ENCODE measurements at regions not wholly inside any gene's neighbourhood (a gene's known extent, or its start where the extent isn't known, plus 50 kb on each side); places are given as distances from the start of the nearest gene placed in this dataset.
"Not testable (repeated sequence)": the region's sequence is repeated elsewhere in the genome, so short reads cannot be mapped to it uniquely, and the experiment has no call there.

GRCh38 chr3:145490088-145491048, 670.6 kb downstream of the PLOD2 start:
- ChIA-PET POLR2A (no interaction called here), CTCF (interaction anchor here (0.8 kb wide), 1 partner anchor 15 kb away, joined by 3 read pairs; no protein-coding TSS in a partner anchor)
- H3K27ac Mint-ChIP-seq = no peak overlapping the region
- DNase-seq (no peak), ATAC-seq (no peak)
- no peaks in the 10 kb centered on the region for H3K4me1 Mint-ChIP-seq
- intact Hi-C loops (cut with DNase I, micrococcal nuclease) = no loop called here
- H3K36me3 Mint-ChIP-seq (ENCODE audit: low read depth) = no peaks in the 10 kb centered on the region
- no peaks in the 10 kb centered on the region for H3K27me3 Mint-ChIP-seq
- no peak overlapping the region for H3K4me3 Mint-ChIP-seq
- H3K9me3 Mint-ChIP-seq (ENCODE audit: low read depth) = peaks cover 2% of the 10 kb centered on the region

DNA sequence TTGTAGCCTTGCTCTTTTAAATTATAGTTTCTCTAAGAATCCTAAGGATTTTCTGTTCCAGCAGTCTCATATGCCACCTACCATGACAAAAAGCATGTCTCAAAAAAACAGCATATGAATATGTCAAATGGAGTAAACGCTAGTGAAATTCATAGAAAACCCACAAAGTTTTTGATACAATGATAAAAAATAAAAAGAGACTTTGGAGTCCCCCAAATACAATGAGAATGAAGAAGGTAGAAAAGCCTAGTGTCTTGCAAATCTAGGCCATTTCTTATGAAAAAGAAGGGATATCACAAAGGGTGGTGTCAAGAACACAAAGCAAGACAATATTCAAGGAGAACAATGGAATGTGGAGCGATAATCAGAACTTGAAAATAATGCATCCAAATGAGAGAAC, 668.5 kb downstream of the PLOD2 start:
- H3K27me3 Mint-ChIP-seq = no peaks in the 10 kb centered on the region
- CTCF ChIA-PET = no interaction called here

DNA sequence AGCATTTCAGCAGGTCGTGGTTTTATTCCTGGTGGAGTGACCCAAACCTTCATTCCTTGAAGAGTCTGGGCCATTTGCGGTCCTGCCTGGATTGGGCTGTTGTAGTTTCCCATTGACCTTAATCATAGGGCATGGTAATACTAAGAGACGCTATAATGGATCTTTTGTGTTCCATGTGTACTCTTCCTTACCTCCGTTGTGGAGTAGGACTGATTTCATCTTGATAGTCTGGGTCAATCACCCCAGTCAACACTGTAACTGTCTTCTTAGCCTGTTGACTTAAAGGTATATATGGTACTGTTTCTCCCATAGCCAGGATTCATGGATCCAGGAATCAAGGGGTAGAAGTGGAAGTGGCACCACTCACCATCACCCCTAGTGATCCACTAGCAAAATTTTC, 643.6 kb downstream of the PLOD2 start:
- H3K27me3 Mint-ChIP-seq; H3K27ac Mint-ChIP-seq; H3K4me1 Mint-ChIP-seq; H3K4me3 Mint-ChIP-seq; H3K9me3 Mint-ChIP-seq (ENCODE audit: low read depth); H3K36me3 Mint-ChIP-seq (ENCODE audit: low read depth); intact Hi-C loops (cut with DNase I, micrococcal nuclease); ATAC-seq; CTCF ChIA-PET; POLR2A ChIA-PET; DNase-seq: not testable (repeated sequence)

More for the DNA sequence above, 668.5 kb downstream of the PLOD2 start:
- DNase-seq (no peak), ATAC-seq (no peak)
- H3K9me3 Mint-ChIP-seq (ENCODE audit: low read depth) = peaks cover 2% of the 10 kb centered on the region
- intact Hi-C loops (cut with DNase I, micrococcal nuclease) = no loop called here
- no peak overlapping the region for H3K27ac Mint-ChIP-seq
- H3K36me3 Mint-ChIP-seq (ENCODE audit: low read depth) = no peaks in the 10 kb centered on the region
- no peak overlapping the region for H3K4me3 Mint-ChIP-seq
- POLR2A ChIA-PET = no interaction called here
- H3K4me1 Mint-ChIP-seq = no peaks in the 10 kb centered on the region

DNA sequence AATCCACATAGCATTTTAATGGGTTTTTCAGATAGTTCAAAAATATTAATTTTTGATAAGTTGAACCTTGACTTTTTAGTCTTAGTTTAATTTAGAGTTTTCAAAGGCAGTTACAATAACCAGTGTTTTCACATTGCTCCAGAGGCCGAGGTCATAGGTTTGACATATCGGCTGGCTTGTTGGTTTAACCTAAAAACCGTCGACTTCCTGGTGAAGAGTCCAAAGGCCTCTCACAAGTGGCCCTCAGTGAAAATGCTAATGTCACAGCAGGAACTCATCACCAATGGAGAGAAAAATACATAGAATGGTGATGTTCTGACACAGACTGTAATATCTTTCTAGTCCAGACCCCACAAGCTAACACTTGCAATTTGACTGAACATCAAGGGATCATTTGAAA, 642.3 kb downstream of the PLOD2 start:
- H3K9me3 Mint-ChIP-seq (ENCODE audit: low read depth) = no peaks in the 10 kb centered on the region
- no peak overlapping the region for H3K4me3 Mint-ChIP-seq
- no peaks in the 10 kb centered on the region for H3K27me3 Mint-ChIP-seq
- DNase-seq = no peak
- H3K4me1 Mint-ChIP-seq = no peaks in the 10 kb centered on the region
- ChIA-PET POLR2A (no interaction called here), CTCF (no interaction called here)
- H3K36me3 Mint-ChIP-seq (ENCODE audit: low read depth) = no peaks in the 10 kb centered on the region
- no peak overlapping the region for H3K27ac Mint-ChIP-seq
- no peak for ATAC-seq
- intact Hi-C loops (cut with DNase I, micrococcal nuclease) = no loop called here

GRCh38 chr3:145519398-145520047, 641.5 kb downstream of the PLOD2 start:
- Mint-ChIP-seq H3K27ac (no peak overlapping the region), H3K27me3 (no peaks in the 10 kb centered on the region), H3K4me3 (no peak overlapping the region), H3K4me1 (no peaks in the 10 kb centered on the region), H3K9me3 (ENCODE audit: low read depth) (no peaks in the 10 kb centered on the region), H3K36me3 (ENCODE audit: low read depth) (no peaks in the 10 kb centered on the region)
- ATAC-seq = no peak
- POLR2A ChIA-PET = no interaction called here
- intact Hi-C loops (cut with DNase I, micrococcal nuclease) = no loop called here
- CTCF ChIA-PET = interaction anchor here (0.9 kb wide), 1 partner anchor 10 kb away, joined by 3 read pairs; no protein-coding TSS in a partner anchor
- DNase-seq = no peak

DNA sequence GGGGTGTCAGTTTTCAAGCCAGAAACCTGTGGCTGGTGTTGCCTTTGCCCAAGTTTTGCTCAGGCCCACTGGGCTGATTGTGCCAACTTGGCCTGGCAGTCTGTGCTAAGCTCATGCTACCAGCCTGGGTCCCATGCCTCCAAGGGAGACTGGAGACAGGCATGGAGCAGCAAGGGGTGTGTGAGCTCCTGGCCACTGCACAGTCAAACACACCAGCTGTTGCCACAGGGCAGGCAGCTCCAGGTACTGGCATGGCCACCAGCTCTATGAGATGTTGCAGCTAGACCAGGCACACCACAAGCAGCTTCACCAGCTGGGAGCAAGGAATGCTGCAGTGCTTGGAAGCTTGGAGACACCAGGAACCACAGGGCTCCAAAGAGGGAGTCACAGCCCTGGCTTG, 638.8 kb downstream of the PLOD2 start:
- Mint-ChIP-seq H3K4me3 (no peak overlapping the region), H3K9me3 (ENCODE audit: low read depth) (peaks cover 3% of the 10 kb centered on the region), H3K4me1 (no peaks in the 10 kb centered on the region), H3K27me3 (no peaks in the 10 kb centered on the region), H3K27ac (no peak overlapping the region), H3K36me3 (ENCODE audit: low read depth) (no peaks in the 10 kb centered on the region)
- no peak for ATAC-seq
- no peak for DNase-seq
- intact Hi-C loops (cut with DNase I, micrococcal nuclease) = no loop called here
- ChIA-PET CTCF (no interaction called here), POLR2A (interaction anchor here (0.6 kb wide), 1 partner anchor 263 kb away, joined by 3 read pairs; no protein-coding TSS in a partner anchor)

- H3K4me1 Mint-ChIP-seq = no peaks in the 10 kb centered on the region
- peaks cover 4% of the 10 kb centered on the region for H3K9me3 Mint-ChIP-seq (ENCODE audit: low read depth)
- intact Hi-C loops (cut with DNase I, micrococcal nuclease) = no loop called here
- CTCF ChIA-PET = no interaction called here
- POLR2A ChIA-PET = interaction anchor here (0.6 kb wide), 1 partner anchor 264 kb away, joined by 3 read pairs; no protein-coding TSS in a partner anchor
- DNase-seq (no peak), ATAC-seq (no peak)
- H3K4me3 Mint-ChIP-seq = no peak overlapping the region
- no peak overlapping the region for H3K27ac Mint-ChIP-seq
- no peaks in the 10 kb centered on the region for H3K27me3 Mint-ChIP-seq
- no peaks in the 10 kb centered on the region for H3K36me3 Mint-ChIP-seq (ENCODE audit: low read depth)
Observed at GRCh38 chr3:145522893-145523651, 637.9 kb downstream of the PLOD2 start.

DNA sequence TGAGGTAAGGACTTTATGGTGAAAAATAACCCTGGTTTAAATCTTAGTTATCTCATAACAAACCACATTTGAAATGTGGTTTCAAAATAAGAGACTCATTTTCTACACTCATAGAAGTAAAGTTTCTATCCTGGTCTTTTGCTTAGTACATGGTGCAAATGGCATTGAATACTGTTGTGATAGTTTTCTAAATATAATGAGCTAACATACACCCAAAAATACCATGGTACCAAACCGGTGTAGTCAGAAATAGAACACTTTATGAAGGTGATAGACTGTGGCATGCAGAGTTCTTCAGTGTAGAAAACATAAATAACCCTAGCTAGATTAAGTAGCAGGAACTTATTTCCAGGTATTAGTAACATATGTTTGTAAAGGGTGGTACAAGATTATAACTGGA, 629.4 kb downstream of the PLOD2 start:
- no peak for ATAC-seq

GRCh38 chr3:145533696-145534095, 627.3 kb downstream of the PLOD2 start:
- peaks cover 3% of the 10 kb centered on the region for H3K9me3 Mint-ChIP-seq (ENCODE audit: low read depth)
- POLR2A ChIA-PET = no interaction called here
- no peaks in the 10 kb centered on the region for H3K36me3 Mint-ChIP-seq (ENCODE audit: low read depth)
- no peak overlapping the region for H3K4me3 Mint-ChIP-seq
- ATAC-seq = no peak
- DNase-seq = no peak
- no peaks in the 10 kb centered on the region for H3K27me3 Mint-ChIP-seq
- CTCF ChIA-PET = no interaction called here
- H3K4me1 Mint-ChIP-seq = no peaks in the 10 kb centered on the region
- intact Hi-C loops (cut with DNase I, micrococcal nuclease) = no loop called here
- no peak overlapping the region for H3K27ac Mint-ChIP-seq

More for the DNA sequence above, 629.4 kb downstream of the PLOD2 start:
- Mint-ChIP-seq H3K27me3 (no peaks in the 10 kb centered on the region), H3K27ac (no peak overlapping the region), H3K4me1 (no peaks in the 10 kb centered on the region), H3K36me3 (ENCODE audit: low read depth) (no peaks in the 10 kb centered on the region), H3K9me3 (ENCODE audit: low read depth) (peaks cover 8% of the 10 kb centered on the region), H3K4me3 (no peak overlapping the region)
- DNase-seq = no peak
- ChIA-PET CTCF (no interaction called here), POLR2A (no interaction called here)
- intact Hi-C loops (cut with DNase I, micrococcal nuclease) = no loop called here

DNA sequence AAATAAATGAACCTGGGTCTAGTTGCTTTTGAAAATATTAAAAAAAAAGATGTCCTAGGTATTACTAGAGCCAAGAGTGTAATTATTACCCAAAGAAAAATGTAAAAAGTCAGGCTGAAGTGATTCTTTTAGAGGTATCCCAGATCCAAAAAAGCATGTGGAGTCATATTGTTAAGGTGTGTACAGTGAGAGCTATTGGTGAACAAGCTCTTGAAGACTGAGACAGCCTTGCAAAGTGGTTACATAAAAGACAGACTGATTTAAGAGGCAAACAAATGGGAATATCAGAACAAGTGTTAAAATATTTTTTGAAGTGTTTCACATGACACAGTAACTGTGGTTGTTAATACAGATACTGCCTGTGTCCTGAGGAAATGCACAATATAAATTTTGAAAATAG, 624.5 kb downstream of the PLOD2 start:
- Mint-ChIP-seq H3K27ac (no peak overlapping the region), H3K36me3 (ENCODE audit: low read depth) (no peaks in the 10 kb centered on the region), H3K4me1 (no peaks in the 10 kb centered on the region), H3K9me3 (ENCODE audit: low read depth) (no peaks in the 10 kb centered on the region), H3K4me3 (no peak overlapping the region), H3K27me3 (no peaks in the 10 kb centered on the region)
- intact Hi-C loops (cut with DNase I, micrococcal nuclease) = no loop called here
- ChIA-PET POLR2A (no interaction called here), CTCF (no interaction called here)
- DNase-seq (no peak), ATAC-seq (no peak)

DNA sequence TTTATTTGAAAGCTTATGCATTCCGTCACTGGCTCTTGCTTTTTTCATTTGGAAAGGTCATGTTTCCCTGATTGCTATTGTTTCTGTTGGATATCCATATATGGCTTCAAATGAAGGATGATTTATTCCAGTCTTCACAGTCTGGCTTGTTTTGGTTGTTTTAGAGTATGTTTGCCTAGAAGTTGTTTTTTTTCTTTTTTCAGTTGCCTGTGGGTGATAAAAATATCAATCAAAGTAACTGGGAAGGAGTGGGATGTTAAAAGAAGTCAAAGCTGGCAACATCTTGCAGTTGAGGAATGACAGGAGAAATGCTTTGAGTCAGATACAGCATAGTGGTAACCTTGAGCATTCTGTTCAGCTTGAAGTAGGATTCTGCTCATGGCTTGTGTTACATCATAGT, 610.5 kb downstream of the PLOD2 start:
- Mint-ChIP-seq H3K27ac (no peak overlapping the region), H3K27me3 (no peaks in the 10 kb centered on the region), H3K9me3 (ENCODE audit: low read depth) (peaks cover 6% of the 10 kb centered on the region), H3K4me1 (no peaks in the 10 kb centered on the region), H3K4me3 (no peak overlapping the region), H3K36me3 (ENCODE audit: low read depth) (no peaks in the 10 kb centered on the region)
- ChIA-PET POLR2A (no interaction called here), CTCF (no interaction called here)
- no peak for ATAC-seq
- DNase-seq = no peak
- intact Hi-C loops (cut with DNase I, micrococcal nuclease) = no loop called here

All from activated CD4-positive, alpha-beta T cell treated with anti-CD3 and anti-CD28 coated beads for 36 hours (primary cell).